ENCODE measurements at regions not wholly inside any gene's neighbourhood (a gene's known extent, or its start where the extent isn't known, plus 50 kb on each side); places are given as distances from the start of the nearest gene placed in this dataset.
"Not testable (repeated sequence)": the region's sequence is repeated elsewhere in the genome, so short reads cannot be mapped to it uniquely, and the experiment has no call there.

DNA sequence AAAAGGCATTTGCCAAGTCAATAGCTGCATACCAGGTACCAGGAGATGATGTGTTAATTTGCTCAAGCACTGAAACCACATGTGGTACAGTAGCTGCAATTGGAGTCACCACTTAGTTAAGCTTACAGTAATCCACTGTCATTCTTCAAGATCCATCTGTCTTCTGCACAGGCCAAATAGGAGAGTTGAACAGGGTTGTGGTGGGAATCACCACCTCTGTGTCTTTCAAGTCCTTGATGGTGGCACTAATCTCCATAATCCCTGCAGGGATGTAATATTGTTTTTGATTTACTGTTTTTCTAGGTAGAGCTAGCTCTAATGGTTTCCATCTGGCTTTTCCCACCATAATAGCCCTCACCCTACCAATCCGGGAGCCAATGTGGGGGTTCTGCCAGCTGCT, 91.9 kb downstream of the FCRL5 start:
- no peak for DNase-seq

DNA sequence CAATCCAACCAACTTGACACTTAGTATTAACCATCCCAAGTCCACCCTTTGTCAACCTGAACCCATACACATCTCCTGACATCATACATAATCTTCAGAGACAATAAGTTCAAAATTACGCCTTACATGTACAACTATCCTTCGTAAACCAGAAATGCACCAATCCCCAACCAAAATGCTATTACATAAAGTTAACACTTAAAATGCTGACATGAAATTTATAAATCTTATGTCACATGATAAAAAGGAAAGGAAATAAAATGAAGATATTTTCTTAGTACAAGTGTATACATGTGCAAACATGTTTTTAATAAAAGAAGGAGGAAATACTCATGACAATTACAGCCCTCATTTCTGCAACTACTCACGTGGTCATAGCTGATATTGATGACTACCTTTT, 95.0 kb downstream of the FCRL5 start:
- DNase-seq = no peak

DNA sequence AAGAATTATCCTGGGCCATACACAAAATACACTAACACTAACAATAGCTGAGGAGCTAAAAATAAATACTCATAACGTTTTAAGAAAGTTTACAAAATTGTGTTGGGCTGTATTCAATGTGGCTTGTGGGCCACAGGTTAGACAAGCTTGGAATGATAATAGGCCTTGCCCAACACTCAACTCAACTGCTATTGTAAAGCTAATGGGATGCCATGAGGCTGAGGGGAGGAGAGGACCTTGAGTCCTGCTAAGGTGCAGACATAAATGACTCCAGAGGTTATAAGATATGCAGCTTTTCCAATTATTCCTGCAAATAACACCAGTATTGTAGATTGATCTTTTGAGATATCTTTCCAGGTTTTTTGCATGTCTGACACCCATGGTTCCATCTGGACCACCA, 97.0 kb downstream of the FCRL5 start:
- DNase-seq = no peak

DNA sequence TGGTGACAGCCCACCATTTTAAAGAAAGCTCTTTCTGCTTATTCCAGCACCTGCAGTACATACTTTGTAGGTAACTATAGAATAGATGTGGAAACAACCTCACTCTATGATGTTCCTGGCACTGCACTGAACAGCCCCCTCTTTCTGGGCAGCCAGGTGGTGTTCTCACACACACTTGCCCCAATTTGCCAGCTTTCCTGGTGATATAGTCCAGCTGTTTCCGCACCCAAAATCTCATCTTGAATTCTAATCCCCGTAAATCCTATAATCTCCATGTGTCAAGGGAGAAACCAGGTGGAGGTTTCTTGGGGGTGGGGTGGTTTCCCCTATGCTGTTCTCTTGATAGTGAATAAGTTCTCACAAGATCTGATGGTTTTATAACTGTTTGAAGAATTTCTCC, 102.2 kb downstream of the FCRL5 start:
- DNase-seq = no peak

DNA sequence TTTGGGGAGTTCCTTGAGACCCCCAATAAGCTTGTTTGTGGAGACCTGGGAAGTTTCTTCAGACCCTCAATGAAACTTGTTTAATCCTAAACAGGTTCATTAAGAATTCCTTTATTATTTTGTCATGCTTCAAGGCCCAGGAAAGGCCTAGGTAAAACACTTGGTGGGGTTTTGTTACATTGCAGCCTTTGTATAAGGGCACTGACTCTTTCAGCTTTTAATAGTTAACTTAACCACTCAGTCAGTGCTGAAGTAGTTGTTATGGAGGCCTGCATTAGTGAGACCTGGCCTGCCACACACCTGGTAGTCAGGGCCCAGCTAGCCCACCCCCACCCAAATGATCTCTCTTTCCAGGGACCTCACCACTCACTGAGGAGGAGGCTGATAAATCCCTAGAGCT, 103.7 kb downstream of the FCRL5 start:
- no peak for DNase-seq

DNA sequence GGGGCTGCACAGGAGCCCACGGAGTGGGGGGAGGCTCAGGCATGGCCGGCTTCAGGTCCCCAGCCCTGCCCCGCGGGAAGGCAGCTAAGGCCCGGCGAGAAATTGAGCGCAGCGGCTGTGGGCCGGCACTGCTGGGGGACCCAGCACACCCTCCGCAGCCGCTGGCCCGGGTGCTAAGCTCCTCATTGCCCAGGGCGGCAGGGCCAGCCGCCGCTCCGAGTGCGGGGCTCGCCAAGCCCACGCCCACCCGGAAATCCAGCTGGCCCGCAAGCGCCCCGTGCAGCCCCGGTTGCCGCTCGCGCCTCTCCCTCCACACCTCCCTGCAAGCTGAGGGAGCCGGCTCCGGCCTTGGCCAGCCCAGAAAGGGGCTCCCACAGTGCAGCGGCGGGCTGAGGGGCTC, 106.0 kb downstream of the FCRL5 start:
- DNase-seq = not testable (repeated sequence)

DNA sequence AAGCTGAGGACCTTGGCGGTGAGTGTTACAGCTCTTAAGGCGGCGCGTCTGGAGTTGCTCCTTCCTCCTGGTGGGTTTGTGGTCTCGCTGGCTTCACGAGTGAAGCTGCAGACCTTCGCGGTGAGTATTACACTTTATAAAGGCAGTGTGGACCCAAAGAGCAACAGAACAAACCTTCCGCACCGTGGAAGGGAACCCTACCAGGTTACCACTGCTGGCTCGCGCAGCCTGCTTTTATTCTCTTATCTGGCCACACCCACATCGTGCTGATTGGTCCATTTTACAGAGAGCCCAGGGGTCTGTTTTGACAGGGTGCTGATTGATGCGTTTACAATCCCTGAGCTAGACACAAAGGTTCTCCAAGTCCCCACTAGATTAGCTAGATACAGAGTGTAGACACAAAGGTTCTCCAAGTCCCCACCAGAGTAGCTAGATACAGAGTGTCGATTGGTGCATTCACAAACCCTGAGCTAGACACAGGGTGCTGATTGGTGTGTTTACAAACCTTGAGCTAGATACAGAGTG, 106.6 kb downstream of the FCRL5 start:
- not testable (repeated sequence) for DNase-seq

DNA sequence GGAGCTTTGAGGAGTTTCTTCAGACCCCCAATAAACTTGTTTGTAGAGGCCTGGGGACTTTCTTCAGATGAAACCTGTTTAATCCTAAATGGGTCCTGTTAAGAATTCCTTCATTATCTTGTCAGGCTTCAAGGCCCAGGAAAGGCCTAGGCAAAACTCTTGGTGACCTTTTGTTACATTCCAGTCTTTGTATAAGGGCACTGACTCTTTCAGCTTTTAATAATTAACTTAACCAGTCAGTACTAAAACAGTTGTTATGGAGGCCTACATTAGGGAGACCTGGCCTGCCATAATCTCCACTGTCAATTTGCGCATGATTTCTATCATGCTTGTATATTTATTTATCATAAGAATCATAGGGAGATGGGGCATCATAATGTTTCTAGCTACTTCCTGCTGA, 110.2 kb downstream of the FCRL5 start:
- no peak for DNase-seq

DNA sequence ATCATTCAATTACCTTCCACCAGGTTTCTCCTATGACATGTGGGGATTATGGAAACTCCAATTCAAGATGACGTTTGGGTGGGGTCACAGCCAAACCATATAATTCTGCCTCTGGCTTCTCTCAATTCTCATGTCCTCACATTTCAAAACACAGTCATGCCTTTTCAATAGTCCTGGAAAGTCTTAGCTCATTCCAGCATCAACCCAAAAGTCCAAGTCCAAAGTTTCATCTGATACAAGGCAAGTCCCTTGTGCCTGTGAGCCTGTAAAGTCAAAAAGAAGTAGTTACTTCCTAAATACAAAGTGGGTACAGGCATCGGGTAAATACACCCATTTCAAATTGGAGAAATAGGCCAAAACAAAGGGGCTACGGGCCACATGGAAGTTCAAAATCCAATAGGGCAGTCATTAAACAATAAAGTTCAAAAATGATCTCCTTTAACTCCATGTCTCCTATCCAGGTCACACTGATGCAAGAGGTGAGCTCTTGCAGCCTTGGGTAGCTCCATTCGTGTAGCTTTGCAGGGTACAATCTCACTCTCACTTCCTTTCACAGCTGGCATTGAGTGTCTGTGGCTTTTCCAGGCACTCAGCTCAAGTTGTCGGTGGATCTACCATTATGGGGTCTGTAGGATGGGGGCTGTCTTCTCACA, 112.9 kb downstream of the FCRL5 start:
- no peak for DNase-seq

DNA sequence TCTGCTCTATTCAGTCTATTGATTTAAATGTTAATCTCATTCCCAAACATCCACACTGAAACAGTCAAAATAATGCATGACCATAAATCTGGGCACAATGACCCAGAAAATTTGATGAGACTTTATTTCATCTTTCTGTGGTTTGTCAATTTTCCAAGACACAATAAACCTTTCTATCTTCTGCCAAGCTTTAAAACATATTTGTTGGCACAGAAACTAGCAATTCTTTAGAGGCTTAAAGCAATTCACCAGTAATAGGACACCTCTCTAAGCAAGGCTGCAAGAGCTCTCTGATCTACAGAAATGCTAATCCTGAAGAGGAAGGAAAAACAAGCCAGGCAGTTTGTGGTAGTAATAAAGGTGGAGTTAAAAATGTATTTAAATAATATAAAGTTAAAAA, 113.7 kb downstream of the FCRL5 start:
- no peak for DNase-seq

DNA sequence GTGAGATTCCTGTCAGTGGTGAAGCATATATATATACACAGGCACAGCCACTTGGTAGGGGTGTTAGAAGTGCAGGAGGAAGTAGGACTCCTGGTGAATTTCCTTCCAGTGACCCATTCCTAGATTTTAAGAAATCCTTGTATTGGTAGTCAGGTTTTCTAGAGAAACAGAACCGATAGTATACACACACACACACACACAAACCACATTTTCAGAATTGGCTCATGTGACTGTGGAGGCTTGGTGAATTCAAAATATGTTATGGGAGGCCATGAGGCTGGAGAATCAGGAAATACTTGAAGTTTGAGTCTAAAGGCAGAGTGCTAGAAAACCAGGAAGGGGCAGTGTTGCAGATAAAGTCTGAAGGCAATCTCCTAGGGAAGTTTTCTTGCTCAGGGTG, 114.2 kb downstream of the FCRL5 start:
- DNase-seq = peak; percentile 25 to 36

DNA sequence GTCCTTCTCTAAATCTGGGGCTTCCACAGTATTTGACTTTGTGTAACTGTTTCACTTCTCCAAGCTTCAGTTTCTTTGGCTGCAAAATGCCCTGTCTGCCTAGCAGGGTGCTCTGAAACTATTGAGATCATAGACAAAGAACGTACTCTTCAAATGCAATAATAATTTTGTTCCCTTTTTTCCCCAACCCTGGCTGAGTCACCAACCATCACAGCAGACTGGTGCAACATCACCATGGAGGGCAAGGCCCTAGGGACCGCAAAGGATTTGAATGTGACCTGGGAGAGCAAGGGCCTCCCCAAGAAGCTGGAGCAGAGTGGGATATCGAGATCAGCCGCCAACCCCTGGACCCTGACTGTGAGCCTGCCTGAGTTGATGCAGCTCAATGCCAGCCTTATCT, 115.0 kb downstream of the FCRL5 start:
- peak; percentile 91 for DNase-seq

DNA sequence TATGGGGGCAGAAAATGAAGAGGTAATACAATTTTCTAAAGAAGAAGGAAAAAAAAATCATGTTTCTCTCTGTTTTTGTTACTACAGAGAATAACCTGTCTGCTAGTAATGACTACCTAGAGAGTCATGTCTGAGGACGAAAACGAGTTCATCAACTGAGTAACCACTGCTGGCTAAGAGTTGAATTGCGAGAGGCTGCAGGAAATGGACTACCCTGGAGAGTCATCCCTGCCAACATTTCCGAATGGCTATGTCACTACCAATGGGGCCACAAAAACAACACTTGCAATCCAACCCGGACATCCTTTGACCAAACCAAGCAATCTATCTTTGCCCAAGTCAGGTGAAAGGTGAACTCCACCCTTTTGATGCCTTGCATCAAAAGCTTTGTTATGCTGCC, 120.6 kb downstream of the FCRL5 start:
- no peak for DNase-seq

DNA sequence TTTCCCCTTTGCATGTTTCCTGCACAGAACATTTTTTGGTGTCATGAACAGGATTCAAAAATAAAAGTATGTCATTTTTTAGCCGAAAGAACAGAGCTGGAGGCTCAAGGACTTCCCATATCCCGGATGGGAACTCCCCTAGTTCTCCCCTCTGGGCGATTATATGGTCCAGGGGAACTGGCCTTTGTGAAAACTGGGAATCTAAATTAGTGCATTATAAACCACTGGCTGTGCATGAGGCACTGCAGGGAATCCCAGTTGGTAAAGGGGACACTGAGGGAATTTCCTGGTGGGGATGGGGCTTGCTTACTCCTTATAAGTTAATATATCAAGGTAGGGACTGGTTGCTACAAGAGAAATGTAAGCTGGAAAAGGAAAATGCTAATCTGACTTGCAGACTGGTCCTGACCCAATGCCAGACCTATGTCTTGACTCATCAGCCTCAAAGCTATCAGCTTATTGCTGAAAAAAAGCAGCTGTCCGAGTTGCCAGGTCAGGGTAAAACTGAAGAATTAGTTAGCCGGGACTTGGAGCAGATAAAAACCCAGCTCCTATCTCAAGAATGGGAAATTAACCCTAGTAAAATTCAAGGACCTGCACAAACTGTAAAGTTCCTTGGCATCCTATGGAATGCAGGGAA, 122.6 kb downstream of the FCRL5 start:
- DNase-seq = peak; percentile 9 to 56

DNA sequence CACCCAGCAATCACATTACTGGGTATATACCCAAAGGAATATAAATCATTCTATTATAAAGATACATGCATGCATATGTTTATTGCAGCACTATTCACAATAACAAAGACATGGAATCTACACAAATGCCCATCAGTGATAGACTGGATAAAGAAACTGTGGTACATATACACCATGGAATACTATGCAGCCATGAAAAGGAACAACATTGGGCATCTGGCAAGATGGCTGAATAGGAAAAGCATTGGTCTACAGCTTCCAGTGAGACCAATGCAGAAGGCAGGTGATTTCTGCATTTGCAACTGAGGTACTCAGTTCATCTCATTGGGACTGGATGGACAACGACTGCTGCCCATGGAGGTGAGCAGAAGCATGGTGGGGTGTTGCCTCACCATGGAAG, 128.6 kb downstream of the FCRL5 start:
- DNase-seq = not testable (repeated sequence)

DNA sequence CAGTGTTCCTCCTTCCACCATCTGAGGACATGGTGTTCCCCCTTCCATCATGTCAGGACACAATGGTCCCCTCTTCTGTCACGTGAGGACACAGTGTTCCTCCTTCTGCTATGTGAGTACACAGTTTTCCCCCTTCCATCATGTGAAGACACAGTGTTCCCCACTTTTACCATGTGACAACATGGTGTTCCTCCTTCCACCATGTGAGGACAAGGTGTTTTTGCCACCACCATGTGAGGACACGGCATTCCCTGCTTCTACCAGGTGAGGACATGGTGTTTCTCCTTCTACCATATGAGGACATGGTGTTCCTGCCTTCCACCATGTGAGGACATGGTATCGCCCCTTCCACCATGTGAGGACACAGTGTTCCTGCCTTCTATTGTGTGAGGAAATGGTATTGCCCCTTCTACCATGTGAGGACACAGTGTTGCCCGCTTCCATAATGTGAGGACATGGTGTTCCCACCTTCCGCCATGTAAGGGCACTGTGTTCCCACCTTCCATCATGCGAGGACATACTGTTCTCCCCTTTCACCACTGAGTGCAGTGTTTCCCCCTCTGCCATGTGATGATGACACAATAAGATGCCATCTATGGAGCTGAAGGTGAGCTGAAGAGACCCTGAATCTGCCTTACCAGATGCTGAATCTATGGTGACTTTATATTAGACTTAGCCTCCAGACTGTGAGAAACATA, 132.3 kb downstream of the FCRL5 start:
- no peak for DNase-seq

DNA sequence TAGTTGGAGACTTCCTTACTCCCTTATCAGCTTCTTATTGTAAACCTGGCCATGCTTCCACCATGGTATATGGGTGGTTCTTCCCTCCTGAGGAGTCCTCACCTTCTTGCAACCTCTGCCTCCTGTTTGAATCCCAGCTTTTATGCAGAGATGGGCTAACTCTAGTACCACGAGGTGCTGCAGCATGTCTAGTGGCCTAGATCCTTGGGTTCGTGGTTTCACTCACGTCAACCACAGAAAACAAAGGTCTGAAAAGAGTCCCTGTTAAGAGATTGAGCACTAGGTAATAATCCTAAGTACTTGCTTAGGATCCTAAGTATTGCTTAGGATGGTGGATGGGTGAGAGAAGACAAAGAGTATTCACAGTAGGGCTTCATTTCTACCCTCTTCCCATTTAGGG, 133.7 kb downstream of the FCRL5 start:
- DNase-seq = no peak

DNA sequence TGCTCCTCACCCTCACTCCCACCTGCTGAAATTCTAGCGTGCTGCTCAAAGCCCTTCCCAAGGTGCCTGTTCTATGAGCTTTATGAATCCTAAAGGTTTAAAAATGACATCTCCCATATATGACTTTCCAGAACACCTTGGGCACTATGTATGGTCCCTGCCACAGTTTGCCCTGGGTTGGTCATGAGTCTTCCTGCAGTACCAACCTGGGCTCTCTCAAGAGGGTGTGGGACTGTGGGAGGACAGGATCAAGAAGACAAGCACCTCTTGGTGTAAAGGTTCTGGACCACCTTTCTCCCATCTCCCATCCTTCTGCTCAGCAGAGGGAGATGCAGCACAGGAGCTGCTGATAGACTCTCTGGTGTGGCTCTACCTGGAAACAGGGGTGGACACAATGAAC, 134.1 kb downstream of the FCRL5 start:
- DNase-seq = no peak

DNA sequence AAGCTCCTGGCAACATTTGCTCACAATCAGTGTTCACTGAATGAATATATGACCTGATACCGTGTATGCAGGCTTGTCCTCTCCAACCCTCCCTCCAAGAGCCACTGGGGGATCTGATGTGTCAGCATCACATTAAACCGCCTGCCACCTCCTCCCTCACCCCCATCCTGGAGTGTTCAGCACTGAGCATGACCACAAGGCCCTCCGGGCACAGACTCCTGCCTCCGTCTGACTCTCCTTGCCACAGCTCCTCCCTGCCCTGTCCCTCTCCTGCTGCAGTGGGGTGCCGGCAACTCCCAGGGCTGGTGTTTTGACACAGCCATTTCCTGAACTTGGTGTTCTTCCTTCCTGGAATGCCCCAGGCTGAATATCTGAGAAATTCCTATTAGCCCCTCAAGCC, 136.7 kb downstream of the FCRL5 start:
- DNase-seq = no peak

DNA sequence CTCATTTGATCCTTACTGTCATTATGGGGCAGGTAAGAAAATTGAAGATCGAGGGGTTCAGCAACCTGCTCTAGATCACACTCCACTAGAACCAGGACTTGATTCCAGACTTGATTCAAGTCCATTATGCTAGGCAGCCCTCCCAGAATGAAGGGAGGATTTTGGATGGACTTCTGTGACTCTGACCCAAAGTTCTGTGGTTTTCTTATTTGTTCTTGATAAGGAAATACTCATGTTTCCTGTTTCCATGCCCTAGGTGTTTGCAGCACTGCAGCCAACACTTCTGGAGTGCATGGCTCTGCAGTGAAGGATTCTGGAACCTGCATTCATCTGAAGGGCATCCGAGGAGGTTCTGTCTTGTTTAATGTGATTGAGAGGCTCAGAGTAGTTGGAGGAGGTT, 140.0 kb downstream of the FCRL5 start:
- DNase-seq = no peak

DNA sequence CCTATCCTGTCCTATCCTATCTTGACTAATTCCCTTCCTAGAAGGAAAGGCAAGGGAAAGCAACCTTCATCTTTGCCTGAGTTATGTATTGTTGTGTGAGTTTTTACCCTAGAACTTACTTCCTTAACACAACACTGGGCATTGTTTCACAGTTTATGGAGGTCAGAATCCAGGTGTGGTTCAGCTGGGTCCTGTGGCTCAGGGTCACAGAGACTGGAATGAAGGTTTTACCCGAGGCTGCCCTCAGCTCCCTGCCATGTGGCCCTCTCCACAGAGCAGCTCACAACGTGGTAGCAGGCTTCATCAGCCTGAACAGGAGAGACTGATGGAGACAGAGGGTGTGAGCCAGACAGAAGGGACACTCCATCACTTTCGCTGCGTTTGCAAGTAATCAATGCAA, 140.5 kb downstream of the FCRL5 start:
- no peak for DNase-seq

DNA sequence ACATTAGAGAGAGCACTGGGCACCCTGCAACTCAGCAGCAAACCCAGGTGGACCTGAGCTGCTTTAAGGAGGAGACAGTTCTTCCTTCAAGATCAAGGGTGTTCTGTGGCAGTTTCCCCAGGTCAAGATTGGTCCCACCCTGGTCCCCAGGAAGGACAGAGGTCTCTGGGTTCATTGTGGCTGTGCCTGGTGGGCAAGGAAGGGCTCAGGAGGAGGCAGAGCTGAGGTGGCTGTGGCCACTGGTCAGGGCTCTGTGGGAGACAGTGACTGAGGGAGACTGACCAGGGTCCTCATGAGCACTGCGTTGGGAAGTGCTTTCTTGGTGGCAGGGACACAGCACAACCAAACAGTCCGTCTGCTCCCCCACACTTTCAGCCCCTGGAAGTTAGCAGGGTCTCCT, 141.3 kb downstream of the FCRL5 start:
- DNase-seq = no peak

DNA sequence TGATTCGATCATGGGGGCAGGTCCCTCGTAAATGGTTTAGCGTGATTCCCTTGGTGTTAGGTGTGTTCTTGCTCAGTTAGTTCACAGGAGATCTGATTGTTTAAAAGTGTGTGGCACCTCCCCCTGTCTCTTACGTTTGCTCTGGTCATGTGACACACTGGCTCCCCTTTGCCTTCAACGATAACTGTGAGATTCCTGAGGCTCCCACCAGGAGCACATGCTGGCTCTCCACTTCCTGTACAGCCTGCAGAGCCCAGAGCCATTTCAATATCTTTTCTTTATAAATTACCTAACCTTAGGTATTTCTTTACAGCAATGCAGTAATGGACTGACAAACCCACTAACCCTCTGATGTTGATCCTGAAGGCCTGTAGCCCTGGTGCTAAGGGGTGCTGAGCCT, 141.9 kb downstream of the FCRL5 start:
- no peak for DNase-seq

DNA sequence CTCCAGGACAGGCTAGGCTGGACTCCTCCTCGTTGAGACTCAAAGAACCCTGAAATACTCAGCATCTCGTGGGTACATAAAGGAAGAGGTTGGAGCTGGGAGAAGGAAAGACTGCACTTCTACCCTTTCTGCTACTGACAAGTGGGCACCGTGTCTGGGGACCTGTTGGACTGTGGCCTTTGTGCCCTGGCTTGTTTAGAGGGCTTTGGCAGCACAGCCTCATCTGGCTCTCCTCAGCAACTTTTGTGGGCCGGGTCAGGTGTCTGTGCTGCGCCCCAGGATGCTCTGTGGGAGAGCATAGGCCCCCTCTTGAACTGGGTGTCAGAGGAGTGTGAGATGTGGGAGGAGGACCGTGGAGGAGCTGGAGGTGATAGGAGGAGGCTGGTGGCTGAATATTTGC, 142.4 kb downstream of the FCRL5 start:
- DNase-seq = no peak
